ENCODE measurements at regions not wholly inside any gene's neighbourhood (a gene's known extent, or its start where the extent isn't known, plus 50 kb on each side); places are given as distances from the start of the nearest gene placed in this dataset.

DNA sequence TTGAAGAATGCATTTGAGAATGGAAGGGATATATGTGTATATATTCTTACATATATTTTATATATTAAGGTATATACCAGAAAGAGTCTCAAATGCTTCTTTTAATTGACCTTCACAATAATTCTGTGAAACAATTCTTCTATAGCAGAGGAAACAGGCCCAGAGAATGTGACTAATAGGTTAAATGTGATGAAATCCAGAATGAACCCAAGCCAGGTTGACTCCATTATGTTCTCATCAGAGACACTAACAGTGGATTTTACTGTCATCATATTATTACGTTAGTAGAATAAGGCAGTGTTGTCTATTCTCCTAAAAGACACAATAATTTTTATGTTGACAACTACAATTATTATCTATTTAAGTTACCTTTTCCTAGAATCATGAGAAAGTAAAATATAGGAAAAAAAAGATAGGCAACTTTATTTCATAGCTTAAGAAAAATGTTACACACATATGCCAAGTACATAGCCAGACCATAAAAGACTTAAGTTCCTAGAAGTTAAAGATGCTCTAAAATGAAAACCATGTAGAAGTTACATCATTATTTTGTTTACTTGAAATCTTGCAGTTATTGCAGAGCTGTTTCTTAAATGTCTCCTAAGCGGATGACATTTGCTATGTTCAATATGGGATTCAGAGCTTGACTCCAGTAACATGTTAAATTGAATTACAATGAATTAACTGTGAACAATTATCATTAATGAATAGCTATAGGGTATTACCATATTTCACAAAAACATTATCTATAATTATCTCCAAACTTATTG, 56.2 kb upstream of the ANKRD50 start:
- H3K9me3 Mint-ChIP-seq: peaks cover 0 to 2% of the 10 kb centered on the region in 2 donors
- no peak for DNase-seq
- H3K4me3 Mint-ChIP-seq: no peak overlapping the region
- H3K4me1 Mint-ChIP-seq (ENCODE audit: low read depth): no peaks in the 10 kb centered on the region
- no peaks in the 10 kb centered on the region for H3K27me3 Mint-ChIP-seq (ENCODE audit: low read depth)
- H3K36me3 Mint-ChIP-seq (ENCODE audit: insufficient read depth in 2 of 2): no peaks in the 10 kb centered on the region
- ATAC-seq (replicated peaks in 1 of 2): no peak
- H3K27ac Mint-ChIP-seq: no peak overlapping the region

DNA sequence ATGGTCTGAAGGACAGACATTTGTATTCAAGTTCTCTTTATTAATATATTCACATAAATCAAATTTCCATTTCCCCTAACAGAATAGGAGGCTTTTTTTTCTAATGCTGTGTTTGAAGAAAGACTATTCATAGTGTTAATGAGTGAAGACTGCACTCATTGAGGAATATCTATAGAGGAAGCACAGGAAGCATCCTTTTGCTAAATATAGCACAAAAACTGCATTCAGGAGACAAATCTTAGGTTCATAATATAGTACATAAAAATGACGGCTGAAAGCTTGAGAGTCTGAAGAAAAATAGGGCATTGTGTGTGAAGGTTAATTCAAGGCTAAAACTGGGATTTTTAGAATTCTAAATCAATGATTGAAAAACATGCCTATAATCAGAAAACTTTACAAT, 50.4 kb upstream of the ANKRD50 start:
- no peaks in the 10 kb centered on the region for H3K4me1 Mint-ChIP-seq (ENCODE audit: low read depth)
- no peak overlapping the region for H3K4me3 Mint-ChIP-seq
- H3K9me3 Mint-ChIP-seq: no peaks in the 10 kb centered on the region
- DNase-seq (no peak), ATAC-seq (replicated peaks in 1 of 2) (no peak)
- H3K27me3 Mint-ChIP-seq (ENCODE audit: low read depth): no peaks in the 10 kb centered on the region
- no peak overlapping the region for H3K27ac Mint-ChIP-seq
- H3K36me3 Mint-ChIP-seq (ENCODE audit: insufficient read depth in 2 of 2): no peaks in the 10 kb centered on the region
